IPS DF 6.9 (cell line): ENCODE measurements at regions not wholly inside any gene's neighbourhood (a gene's known extent, or its start where the extent isn't known, plus 50 kb on each side); places are given as distances from the start of the nearest gene placed in this dataset.

Source experiments
- DNase-seq: peaks from one replicate; pipeline ENCODE4 v3.0.0-alpha.2; 2013; ENCODE audit warnings: low read depth, low spot score
- H3K27ac ChIP-seq: one replicate; pipeline ENCODE4 v1.5.1; 2013; ENCODE audit warnings: low read length, control low read depth
- H3K27me3 ChIP-seq: 2 replicates; pipeline ENCODE4 v1.6.1; 2013; ENCODE audit warnings: mild to moderate bottlenecking, low read length; ENCODE audit not compliant: control insufficient read depth, insufficient read depth
- H3K36me3 ChIP-seq: 2 replicates; pipeline ENCODE4 v1.6.1; 2013; ENCODE audit warnings: low read length; ENCODE audit not compliant: control insufficient read depth, insufficient read depth
- H3K4me1 ChIP-seq: 2 replicates; pipeline ENCODE4 v1.6.1; 2013; ENCODE audit warnings: low read length; ENCODE audit not compliant: control insufficient read depth, insufficient read depth
- H3K4me3 ChIP-seq: 2 replicates; pipeline ENCODE4 v1.5.1; 2013; ENCODE audit warnings: mild to moderate bottlenecking, low read length
- H3K9me3 ChIP-seq: 2 replicates; pipeline ENCODE4 v1.6.1; 2013; ENCODE audit warnings: low read length, inconsistent platforms; ENCODE audit not compliant: control insufficient read depth, insufficient read depth
- WGBS: extraction: QIAGEN DNeasy Blood & Tissue Kit; methylation state at CpG from one replicate; pipeline ENCODE4 v1.1.7; 2013; ENCODE audit warnings: mixed read lengths, missing lambda C conversion rate; ENCODE audit not compliant: insufficient read length, insufficient coverage; 5-methylcytosine and 5-hydroxymethylcytosine counted together

DNA sequence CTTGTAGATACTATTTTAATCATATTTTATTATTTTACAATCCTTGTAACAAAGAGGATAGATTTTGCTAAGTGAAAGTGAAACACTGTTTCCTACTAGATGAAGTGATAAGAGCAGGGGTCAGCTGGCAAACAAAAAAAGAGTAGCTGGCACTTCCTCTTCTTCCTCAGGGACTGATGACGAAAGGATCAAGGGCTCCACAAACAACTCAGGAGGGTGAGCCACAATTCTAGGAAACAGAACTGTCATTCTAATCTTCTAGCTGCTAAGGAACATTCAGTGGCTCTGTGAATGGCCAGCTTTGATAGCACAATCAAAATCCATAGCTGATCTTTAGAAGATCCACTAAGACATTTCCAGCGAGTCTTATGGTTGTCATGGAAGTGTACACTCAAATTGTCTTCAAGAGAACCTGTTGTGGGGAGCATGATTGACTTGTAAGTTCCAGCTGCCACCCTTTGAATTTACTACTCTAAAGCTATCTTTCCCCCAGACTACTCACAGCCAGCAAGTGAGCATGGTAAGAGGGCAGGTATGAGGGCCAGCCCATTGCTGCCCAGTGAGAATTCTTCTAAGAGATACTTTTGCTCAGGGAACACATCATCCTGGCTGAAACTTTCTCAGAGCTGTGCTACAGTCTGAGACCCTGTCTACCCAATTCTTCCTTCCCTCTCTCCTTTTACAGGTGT, 275.7 kb upstream of the RASGEF1B start:
- Histone ChIP-seq H3K9me3 (no peaks in the 10 kb centered on the region), H3K27ac (no peak overlapping the region), H3K4me1 (no peaks in the 10 kb centered on the region), H3K27me3 (no peaks in the 10 kb centered on the region), H3K36me3 (no peaks in the 10 kb centered on the region), H3K4me3 (no peak overlapping the region)
- no CpG with 5 or more reads among the region's 2 CpGs for WGBS
- DNase-seq: no peak

DNA sequence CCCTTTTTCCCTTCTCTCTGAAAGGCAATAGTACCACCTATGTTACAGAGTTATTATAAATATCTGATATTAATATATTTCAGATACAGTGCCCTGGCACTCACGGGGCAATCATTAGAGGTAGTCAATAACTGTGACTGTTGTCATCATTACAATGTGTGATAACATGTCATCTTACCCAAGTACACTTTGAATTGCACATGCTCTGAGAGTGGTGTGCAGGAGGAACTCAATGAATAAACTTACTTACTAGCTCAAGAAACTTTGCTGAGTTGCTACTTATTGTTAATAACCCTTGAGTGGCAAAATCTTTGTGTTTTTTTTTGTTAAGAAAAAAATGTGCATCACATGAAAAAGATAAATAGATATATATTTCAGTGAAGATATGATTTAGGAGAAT, 275.1 kb upstream of the RASGEF1B start:
- no peaks in the 10 kb centered on the region for H3K27me3 ChIP-seq
- H3K27ac ChIP-seq: no peak overlapping the region
- H3K36me3 ChIP-seq: no peaks in the 10 kb centered on the region
- H3K9me3 ChIP-seq: no peaks in the 10 kb centered on the region
- no peak overlapping the region for H3K4me3 ChIP-seq
- whole genome bisulfite sequencing: no CpG with 5 or more reads among the region's 1 CpG
- DNase-seq: no peak
- no peaks in the 10 kb centered on the region for H3K4me1 ChIP-seq

DNA sequence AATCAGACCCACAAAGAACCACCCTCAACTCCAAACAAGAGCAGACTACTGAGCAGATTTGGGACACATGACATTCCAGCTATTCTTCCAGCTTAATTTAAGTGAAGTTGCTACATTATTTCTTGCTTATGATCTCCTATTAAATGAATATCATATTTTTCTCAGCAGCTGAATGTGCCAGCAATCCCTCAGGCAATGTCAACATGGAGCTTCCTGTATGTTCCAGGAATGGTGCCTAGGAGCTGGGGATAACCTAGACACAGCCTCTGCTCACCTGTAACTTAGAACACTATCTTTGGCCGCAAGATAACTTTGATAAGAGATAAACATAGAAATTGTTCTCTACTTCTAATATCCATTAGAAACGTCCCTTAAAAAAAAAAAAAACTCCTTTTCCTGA, 274.4 kb upstream of the RASGEF1B start:
- no peaks in the 10 kb centered on the region for H3K36me3 ChIP-seq
- H3K4me1 ChIP-seq: no peaks in the 10 kb centered on the region
- DNase-seq: no peak
- no peaks in the 10 kb centered on the region for H3K27me3 ChIP-seq
- H3K4me3 ChIP-seq: no peak overlapping the region
- WGBS: no CpG with 5 or more reads among the region's 2 CpGs
- H3K27ac ChIP-seq: no peak overlapping the region
- H3K9me3 ChIP-seq: no peaks in the 10 kb centered on the region

DNA sequence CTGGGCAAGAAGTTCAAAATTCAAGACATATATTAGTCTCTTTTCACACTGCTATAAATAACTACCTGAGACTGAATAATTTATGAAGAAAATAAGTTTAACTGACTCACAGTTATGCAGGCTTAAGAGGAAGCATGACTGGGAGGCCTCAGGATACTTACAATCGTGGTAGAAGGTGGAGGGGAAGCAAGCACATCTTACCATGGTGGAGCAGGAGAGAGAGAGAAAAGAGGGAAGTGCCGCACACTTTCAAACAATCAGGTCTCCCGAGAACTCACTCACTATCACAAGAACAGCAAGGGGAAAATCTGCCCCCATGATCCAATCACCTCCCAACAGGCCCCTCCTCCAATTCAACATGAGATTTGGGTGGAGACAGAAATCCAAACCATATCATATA, 273.3 kb upstream of the RASGEF1B start:
- Histone ChIP-seq H3K27ac (no peak overlapping the region), H3K9me3 (no peaks in the 10 kb centered on the region), H3K4me3 (no peak overlapping the region), H3K27me3 (no peaks in the 10 kb centered on the region), H3K4me1 (no peaks in the 10 kb centered on the region), H3K36me3 (no peaks in the 10 kb centered on the region)
- DNase-seq: no peak
- no CpG with 5 or more reads among the region's 3 CpGs for WGBS

DNA sequence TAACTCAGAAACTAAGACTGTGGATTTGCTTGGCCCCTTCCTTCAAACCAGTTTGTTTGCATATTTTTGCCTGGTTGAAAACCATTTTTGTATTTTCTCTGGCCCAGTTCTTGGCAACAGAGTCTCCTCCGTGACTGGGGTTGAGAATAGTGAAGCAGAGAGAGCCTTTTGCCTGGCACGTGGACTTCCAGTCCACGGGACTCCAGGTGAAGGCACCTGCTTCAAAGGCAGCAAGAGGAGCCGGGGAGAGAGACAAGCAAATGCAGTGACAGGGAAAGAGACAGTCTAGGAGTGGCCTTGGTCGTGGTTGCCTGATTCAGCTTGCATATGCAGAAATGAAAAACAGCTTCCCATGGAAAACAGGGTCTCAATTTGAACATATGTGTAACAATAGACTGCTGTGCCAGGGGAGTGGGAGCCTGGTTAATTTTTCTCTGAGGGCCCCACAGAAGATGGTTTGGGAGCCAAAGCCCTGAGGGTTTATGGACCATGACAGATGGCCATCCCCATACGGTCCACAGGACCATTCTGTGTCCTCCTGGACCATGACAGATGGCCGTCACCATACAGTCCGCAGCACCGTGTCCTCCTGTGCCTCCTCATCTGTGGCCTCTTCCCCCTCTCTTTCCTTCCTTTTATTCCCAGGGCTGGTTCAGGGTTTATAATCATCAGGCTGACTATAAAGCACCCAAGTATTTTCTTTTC, 272.2 kb upstream of the RASGEF1B start:
- Histone ChIP-seq H3K9me3 (no peaks in the 10 kb centered on the region), H3K4me1 (no peaks in the 10 kb centered on the region), H3K36me3 (no peaks in the 10 kb centered on the region), H3K27ac (no peak overlapping the region), H3K4me3 (no peak overlapping the region), H3K27me3 (no peaks in the 10 kb centered on the region)
- no CpG with 5 or more reads among the region's 9 CpGs for WGBS
- DNase-seq: no peak

DNA sequence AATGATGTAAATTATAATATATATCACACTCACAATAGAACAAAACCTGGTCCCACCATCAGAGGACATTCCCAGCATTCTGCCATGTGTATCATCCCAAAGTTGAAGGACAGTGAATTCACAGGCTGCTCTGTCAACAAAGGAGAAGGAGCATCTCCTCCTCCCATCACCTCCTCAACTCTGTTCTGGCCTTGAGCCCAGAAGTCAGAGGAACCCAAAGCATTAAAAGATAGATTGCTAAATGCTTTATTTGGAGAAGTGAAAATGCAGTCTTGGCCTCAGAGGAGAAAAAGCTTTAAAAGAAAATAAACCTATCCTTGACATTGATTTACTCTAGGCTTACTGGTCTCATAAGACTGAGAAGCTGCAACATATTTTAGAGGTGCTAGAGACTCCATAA, 268.8 kb upstream of the RASGEF1B start:
- no peaks in the 10 kb centered on the region for H3K9me3 ChIP-seq
- no peak for DNase-seq
- H3K36me3 ChIP-seq: no peaks in the 10 kb centered on the region
- H3K27me3 ChIP-seq: no peaks in the 10 kb centered on the region
- no peak overlapping the region for H3K27ac ChIP-seq
- H3K4me3 ChIP-seq: no peak overlapping the region
- no peaks in the 10 kb centered on the region for H3K4me1 ChIP-seq

DNA sequence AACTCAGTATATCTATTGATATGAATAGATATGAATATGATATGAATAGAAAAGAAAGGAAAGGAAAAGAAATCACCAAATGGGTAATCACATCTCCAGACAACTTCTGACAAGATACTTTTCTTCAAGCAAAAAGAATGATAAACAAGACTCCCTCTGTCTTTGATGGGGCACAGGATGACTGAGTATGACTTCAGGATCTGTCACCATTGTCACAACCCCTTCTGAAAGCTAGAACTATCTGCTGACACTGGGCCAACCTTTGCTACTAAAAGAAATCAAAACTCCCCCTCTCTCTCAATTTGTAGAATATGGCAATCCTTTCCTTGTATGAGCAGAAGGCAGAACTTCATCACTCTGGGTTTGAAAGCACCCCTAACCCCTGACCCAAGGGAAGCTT, 267.2 kb upstream of the RASGEF1B start:
- Histone ChIP-seq H3K27ac (no peak overlapping the region), H3K4me1 (no peaks in the 10 kb centered on the region), H3K4me3 (no peak overlapping the region), H3K36me3 (no peaks in the 10 kb centered on the region), H3K27me3 (no peaks in the 10 kb centered on the region), H3K9me3 (no peaks in the 10 kb centered on the region)
- DNase-seq: no peak

DNA sequence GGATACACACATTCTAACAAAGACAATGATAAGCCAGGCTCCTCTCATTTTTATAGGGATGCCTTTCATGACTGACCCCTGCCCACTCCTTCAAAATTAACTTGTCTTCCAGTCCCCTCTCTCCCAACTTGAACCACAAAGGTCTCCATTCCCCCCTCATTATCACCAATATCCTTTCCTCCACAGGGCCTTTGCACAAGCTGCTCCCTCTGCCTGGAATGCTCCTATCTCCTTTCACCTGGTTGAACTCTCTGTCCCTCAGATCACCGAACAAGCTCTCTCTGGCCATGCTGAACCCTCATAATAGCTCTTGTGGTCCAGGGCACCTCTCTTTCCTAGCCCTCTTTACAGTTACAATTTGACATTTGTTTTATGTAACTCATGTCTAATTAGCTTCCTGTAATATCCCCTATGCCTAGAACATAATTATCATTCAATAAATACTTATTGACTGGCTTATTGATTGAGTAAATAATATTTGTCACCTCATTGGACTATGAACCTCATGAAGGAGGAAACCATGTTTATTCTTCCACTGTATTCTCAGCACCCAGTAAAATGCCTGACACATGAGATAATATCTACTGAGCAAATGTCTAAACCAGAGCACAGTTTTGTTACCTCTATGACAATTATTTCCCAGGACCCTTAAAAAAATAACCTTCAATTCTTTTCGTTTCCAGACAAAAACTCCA, 266.3 kb upstream of the RASGEF1B start:
- no peak for DNase-seq
- Histone ChIP-seq H3K36me3 (no peaks in the 10 kb centered on the region), H3K27ac (no peak overlapping the region), H3K4me3 (no peak overlapping the region), H3K4me1 (no peaks in the 10 kb centered on the region), H3K9me3 (no peaks in the 10 kb centered on the region), H3K27me3 (no peaks in the 10 kb centered on the region)
- WGBS: no CpG with 5 or more reads among the region's 2 CpGs

DNA sequence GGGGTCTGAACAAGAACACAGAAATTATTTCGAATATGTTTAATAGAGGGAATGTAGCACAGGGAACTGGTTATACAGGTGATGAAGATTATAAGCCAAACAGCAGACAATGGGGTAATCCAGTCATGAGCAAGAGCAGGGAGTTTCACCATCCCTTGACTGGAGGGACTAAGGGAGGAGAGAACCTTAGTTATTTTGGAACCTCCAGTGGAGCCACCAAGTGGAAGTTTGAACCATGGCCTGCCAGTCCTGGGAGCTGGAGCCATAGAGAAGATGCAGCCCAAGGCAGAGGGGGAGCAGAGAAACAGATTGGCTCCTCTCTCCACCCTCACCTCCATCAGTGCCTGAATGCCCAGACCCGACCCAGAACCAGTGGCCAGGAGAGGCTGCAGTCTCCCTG, 264.6 kb upstream of the RASGEF1B start:
- no peak for DNase-seq
- Histone ChIP-seq H3K27me3 (no peaks in the 10 kb centered on the region), H3K9me3 (no peaks in the 10 kb centered on the region), H3K36me3 (no peaks in the 10 kb centered on the region), H3K4me1 (no peaks in the 10 kb centered on the region), H3K27ac (no peak overlapping the region), H3K4me3 (no peak overlapping the region)
- WGBS: no CpG with 5 or more reads among the region's 2 CpGs

DNA sequence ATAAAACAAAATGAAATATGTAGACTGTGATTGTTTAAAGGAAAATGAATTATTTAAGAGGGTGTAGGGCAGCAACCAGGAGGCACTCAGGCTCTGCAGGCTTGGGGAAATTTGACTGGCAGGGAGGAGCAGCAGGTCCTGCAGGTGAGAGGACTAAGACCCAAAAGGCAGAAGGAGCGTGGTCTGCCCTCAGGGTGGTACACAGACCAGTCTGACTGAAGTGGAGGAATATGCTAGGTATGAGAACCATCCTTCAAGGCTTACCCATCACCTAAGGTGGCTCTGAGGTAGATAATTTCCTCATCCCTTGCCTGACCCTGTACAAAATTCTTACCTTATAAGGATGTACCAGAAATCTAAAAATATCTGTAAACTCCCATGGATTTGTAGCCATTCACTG, 261.3 kb upstream of the RASGEF1B start:
- no CpG with 5 or more reads among the region's 1 CpG for WGBS
- Histone ChIP-seq H3K4me1 (no peaks in the 10 kb centered on the region), H3K36me3 (no peaks in the 10 kb centered on the region), H3K27me3 (no peaks in the 10 kb centered on the region), H3K27ac (no peak overlapping the region), H3K9me3 (no peaks in the 10 kb centered on the region), H3K4me3 (no peak overlapping the region)
- no peak for DNase-seq

DNA sequence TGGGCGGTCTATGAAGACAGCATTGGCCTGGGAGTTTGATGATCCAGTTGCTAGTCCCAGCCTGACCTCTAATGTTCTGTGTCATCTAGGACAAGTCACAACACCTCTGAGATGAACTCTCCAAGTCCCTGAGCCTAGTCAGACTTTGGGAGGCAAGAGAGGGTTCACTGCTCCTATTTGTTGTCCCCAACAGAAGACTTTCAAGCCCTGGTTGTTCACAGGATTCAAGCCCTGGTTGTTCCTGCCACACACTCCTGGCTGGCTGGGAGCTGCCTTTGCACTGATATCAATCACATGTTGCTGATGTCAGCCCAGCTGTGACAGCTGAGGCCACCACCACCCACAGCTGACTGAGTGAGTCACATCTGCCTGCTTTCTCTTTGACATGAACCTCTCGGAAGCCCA, 253.2 kb upstream of the RASGEF1B start:
- no peak for DNase-seq
- H3K27ac ChIP-seq: no peak overlapping the region
- H3K27me3 ChIP-seq: no peaks in the 10 kb centered on the region
- no peaks in the 10 kb centered on the region for H3K4me1 ChIP-seq
- no CpG with 5 or more reads among the region's 2 CpGs for WGBS
- H3K9me3 ChIP-seq: no peaks in the 10 kb centered on the region
- H3K36me3 ChIP-seq: no peaks in the 10 kb centered on the region
- H3K4me3 ChIP-seq: no peak overlapping the region
